ENCODE measurements at regions not wholly inside any gene's neighbourhood (a gene's known extent, or its start where the extent isn't known, plus 50 kb on each side); places are given as distances from the start of the nearest gene placed in this dataset.

GRCh38 chr18:69209761-69210160 is 190.9 kb upstream of the DOK6 start:
- H3K36me3 ChIP-seq (ENCODE audit: insufficient read depth, low read length) = no peaks in the 10 kb centered on the region
- intact Hi-C loops (cut with micrococcal nuclease; ENCODE audit: unreplicated experiment) = no loop called here
- TF ChIP-seq CTCF (conservative IDR thresholded peaks at IDR 0.05; ENCODE audit: low read length) (no peak), EZH2phosphoT487 (IDR thresholded peaks at IDR 0.05; ENCODE audit: borderline replicate concordance, low read depth, low read length) (no peak)
- no peaks in the 10 kb centered on the region for H4K20me1 ChIP-seq (ENCODE audit: insufficient read depth, low read length)
- H3K4me2 ChIP-seq (ENCODE audit: low read length) = no peak overlapping the region
- no peak for DNase-seq (ENCODE audit: low spot score)
- ChIA-PET POLR2A (no interaction called here), CTCF (ENCODE audit: unreplicated experiment) (no interaction called here)
- H3K27ac ChIP-seq (ENCODE audit: low read depth, low read length, poor library complexity, severe bottlenecking) = no peak overlapping the region
- no peak overlapping the region for H3K4me3 ChIP-seq (ENCODE audit: low read depth, low read length, poor library complexity, severe bottlenecking)
- no TSS peak for BruUV-seq (replicated peaks)
- no peaks in the 10 kb centered on the region for H3K9me3 ChIP-seq (ENCODE audit: low read length)
- no peaks in the 10 kb centered on the region for H3K9me2 ChIP-seq (ENCODE audit: insufficient read depth, low read length)
- no peaks in the 10 kb centered on the region for H3K4me1 ChIP-seq (ENCODE audit: insufficient read depth, low read length, poor library complexity, severe bottlenecking)
- H3K79me2 ChIP-seq (ENCODE audit: insufficient read depth, low read depth, low read length) = no peaks in the 10 kb centered on the region
- H2AFZ ChIP-seq (ENCODE audit: low read length) = no peak overlapping the region

GRCh38 chr18:69213842-69214241 is 186.8 kb upstream of the DOK6 start:
- no peaks in the 10 kb centered on the region for H3K4me1 ChIP-seq (ENCODE audit: insufficient read depth, low read length, poor library complexity, severe bottlenecking)
- ChIA-PET POLR2A (no interaction called here), CTCF (ENCODE audit: unreplicated experiment) (no interaction called here)
- H3K9me2 ChIP-seq (ENCODE audit: insufficient read depth, low read length) = no peaks in the 10 kb centered on the region
- no peaks in the 10 kb centered on the region for H4K20me1 ChIP-seq (ENCODE audit: insufficient read depth, low read length)
- H2AFZ ChIP-seq (ENCODE audit: low read length) = no peak overlapping the region
- DNase-seq (ENCODE audit: low spot score) = no peak
- no peak overlapping the region for H3K4me3 ChIP-seq (ENCODE audit: low read depth, low read length, poor library complexity, severe bottlenecking)
- no TSS peak for BruUV-seq (replicated peaks)
- H3K27ac ChIP-seq (ENCODE audit: low read depth, low read length, poor library complexity, severe bottlenecking) = no peak overlapping the region
- no peaks in the 10 kb centered on the region for H3K79me2 ChIP-seq (ENCODE audit: insufficient read depth, low read depth, low read length)
- no peak for TF ChIP-seq EZH2phosphoT487 (IDR thresholded peaks at IDR 0.05; ENCODE audit: borderline replicate concordance, low read depth, low read length)
- intact Hi-C loops (cut with micrococcal nuclease; ENCODE audit: unreplicated experiment) = no loop called here
- no peak overlapping the region for H3K4me2 ChIP-seq (ENCODE audit: low read length)
- H3K9me3 ChIP-seq (ENCODE audit: low read length) = no peaks in the 10 kb centered on the region
- H3K36me3 ChIP-seq (ENCODE audit: insufficient read depth, low read length) = no peaks in the 10 kb centered on the region

GRCh38 chr18:69215161-69215560 is 185.5 kb upstream of the DOK6 start:
- intact Hi-C loops (cut with micrococcal nuclease; ENCODE audit: unreplicated experiment) = no loop called here
- no TSS peak for BruUV-seq (replicated peaks)
- H2AFZ ChIP-seq (ENCODE audit: low read length) = no peak overlapping the region

More at GRCh38 chr18:69215161-69215560, 185.5 kb upstream of the DOK6 start:
- ChIA-PET POLR2A (interaction anchor here (0.8 kb wide), 1 partner anchor 46 kb away, joined by 3 read pairs; no protein-coding TSS in a partner anchor), CTCF (ENCODE audit: unreplicated experiment) (no interaction called here)
- no peaks in the 10 kb centered on the region for H3K79me2 ChIP-seq (ENCODE audit: insufficient read depth, low read depth, low read length)
- H3K9me3 ChIP-seq (ENCODE audit: low read length) = no peaks in the 10 kb centered on the region
- TF ChIP-seq EZH2phosphoT487 (IDR thresholded peaks at IDR 0.05; ENCODE audit: borderline replicate concordance, low read depth, low read length) (no peak), CTCF (conservative IDR thresholded peaks at IDR 0.05; ENCODE audit: low read length) (no peak)
- no peaks in the 10 kb centered on the region for H3K36me3 ChIP-seq (ENCODE audit: insufficient read depth, low read length)
- no peak overlapping the region for H3K27ac ChIP-seq (ENCODE audit: low read depth, low read length, poor library complexity, severe bottlenecking)
- no peaks in the 10 kb centered on the region for H3K4me1 ChIP-seq (ENCODE audit: insufficient read depth, low read length, poor library complexity, severe bottlenecking)
- H3K4me2 ChIP-seq (ENCODE audit: low read length) = no peak overlapping the region
- H4K20me1 ChIP-seq (ENCODE audit: insufficient read depth, low read length) = no peaks in the 10 kb centered on the region
- H3K9me2 ChIP-seq (ENCODE audit: insufficient read depth, low read length) = no peaks in the 10 kb centered on the region
- H3K4me3 ChIP-seq (ENCODE audit: low read depth, low read length, poor library complexity, severe bottlenecking) = no peak overlapping the region
- DNase-seq (ENCODE audit: low spot score) = no peak
